H1 (cell line): ENCODE measurements at regions not wholly inside any gene's neighbourhood (a gene's known extent, or its start where the extent isn't known, plus 50 kb on each side); places are given as distances from the start of the nearest gene placed in this dataset.

Experiments used
- TF ChIP-seq, protein P1 (sequence below): fragments of 300-600 bp; sonication (generic); IDR thresholded peaks from 2 replicates; pipeline ENCODE4 v1.7.1; 2012; ENCODE audit warnings: low read length, moderate library complexity, mild to moderate bottlenecking, inconsistent platforms; ENCODE audit not compliant: insufficient replicate concordance

DNA sequence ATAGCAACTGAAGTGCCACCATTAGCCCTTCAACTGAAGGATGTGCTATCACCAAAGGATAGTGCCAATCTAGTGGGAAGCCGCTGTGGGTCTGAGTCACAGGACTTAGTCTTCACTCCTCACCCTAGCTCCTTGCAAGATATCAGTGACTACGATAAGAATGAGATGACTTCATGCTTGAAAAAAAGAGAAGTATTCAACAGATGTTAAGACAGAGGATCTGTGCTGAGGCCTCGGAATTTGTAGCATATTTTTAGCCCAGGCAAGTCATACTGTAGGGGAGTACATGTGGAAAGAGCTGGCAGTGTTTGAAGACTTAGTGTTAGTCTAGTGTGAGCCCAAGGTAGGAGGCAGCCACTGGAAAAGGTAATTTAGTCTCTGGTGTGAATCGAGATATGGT, 270.7 kb upstream of the LRTM1 start (continued):
- TF ChIP-seq, protein P1, sequence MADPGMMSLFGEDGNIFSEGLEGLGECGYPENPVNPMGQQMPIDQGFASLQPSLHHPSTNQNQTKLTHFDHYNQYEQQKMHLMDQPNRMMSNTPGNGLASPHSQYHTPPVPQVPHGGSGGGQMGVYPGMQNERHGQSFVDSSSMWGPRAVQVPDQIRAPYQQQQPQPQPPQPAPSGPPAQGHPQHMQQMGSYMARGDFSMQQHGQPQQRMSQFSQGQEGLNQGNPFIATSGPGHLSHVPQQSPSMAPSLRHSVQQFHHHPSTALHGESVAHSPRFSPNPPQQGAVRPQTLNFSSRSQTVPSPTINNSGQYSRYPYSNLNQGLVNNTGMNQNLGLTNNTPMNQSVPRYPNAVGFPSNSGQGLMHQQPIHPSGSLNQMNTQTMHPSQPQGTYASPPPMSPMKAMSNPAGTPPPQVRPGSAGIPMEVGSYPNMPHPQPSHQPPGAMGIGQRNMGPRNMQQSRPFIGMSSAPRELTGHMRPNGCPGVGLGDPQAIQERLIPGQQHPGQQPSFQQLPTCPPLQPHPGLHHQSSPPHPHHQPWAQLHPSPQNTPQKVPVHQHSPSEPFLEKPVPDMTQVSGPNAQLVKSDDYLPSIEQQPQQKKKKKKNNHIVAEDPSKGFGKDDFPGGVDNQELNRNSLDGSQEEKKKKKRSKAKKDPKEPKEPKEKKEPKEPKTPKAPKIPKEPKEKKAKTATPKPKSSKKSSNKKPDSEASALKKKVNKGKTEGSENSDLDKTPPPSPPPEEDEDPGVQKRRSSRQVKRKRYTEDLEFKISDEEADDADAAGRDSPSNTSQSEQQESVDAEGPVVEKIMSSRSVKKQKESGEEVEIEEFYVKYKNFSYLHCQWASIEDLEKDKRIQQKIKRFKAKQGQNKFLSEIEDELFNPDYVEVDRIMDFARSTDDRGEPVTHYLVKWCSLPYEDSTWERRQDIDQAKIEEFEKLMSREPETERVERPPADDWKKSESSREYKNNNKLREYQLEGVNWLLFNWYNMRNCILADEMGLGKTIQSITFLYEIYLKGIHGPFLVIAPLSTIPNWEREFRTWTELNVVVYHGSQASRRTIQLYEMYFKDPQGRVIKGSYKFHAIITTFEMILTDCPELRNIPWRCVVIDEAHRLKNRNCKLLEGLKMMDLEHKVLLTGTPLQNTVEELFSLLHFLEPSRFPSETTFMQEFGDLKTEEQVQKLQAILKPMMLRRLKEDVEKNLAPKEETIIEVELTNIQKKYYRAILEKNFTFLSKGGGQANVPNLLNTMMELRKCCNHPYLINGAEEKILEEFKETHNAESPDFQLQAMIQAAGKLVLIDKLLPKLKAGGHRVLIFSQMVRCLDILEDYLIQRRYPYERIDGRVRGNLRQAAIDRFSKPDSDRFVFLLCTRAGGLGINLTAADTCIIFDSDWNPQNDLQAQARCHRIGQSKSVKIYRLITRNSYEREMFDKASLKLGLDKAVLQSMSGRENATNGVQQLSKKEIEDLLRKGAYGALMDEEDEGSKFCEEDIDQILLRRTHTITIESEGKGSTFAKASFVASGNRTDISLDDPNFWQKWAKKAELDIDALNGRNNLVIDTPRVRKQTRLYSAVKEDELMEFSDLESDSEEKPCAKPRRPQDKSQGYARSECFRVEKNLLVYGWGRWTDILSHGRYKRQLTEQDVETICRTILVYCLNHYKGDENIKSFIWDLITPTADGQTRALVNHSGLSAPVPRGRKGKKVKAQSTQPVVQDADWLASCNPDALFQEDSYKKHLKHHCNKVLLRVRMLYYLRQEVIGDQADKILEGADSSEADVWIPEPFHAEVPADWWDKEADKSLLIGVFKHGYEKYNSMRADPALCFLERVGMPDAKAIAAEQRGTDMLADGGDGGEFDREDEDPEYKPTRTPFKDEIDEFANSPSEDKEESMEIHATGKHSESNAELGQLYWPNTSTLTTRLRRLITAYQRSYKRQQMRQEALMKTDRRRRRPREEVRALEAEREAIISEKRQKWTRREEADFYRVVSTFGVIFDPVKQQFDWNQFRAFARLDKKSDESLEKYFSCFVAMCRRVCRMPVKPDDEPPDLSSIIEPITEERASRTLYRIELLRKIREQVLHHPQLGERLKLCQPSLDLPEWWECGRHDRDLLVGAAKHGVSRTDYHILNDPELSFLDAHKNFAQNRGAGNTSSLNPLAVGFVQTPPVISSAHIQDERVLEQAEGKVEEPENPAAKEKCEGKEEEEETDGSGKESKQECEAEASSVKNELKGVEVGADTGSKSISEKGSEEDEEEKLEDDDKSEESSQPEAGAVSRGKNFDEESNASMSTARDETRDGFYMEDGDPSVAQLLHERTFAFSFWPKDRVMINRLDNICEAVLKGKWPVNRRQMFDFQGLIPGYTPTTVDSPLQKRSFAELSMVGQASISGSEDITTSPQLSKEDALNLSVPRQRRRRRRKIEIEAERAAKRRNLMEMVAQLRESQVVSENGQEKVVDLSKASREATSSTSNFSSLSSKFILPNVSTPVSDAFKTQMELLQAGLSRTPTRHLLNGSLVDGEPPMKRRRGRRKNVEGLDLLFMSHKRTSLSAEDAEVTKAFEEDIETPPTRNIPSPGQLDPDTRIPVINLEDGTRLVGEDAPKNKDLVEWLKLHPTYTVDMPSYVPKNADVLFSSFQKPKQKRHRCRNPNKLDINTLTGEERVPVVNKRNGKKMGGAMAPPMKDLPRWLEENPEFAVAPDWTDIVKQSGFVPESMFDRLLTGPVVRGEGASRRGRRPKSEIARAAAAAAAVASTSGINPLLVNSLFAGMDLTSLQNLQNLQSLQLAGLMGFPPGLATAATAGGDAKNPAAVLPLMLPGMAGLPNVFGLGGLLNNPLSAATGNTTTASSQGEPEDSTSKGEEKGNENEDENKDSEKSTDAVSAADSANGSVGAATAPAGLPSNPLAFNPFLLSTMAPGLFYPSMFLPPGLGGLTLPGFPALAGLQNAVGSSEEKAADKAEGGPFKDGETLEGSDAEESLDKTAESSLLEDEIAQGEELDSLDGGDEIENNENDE = no peak
